ENCODE measurements at regions not wholly inside any gene's neighbourhood (a gene's known extent, or its start where the extent isn't known, plus 50 kb on each side); places are given as distances from the start of the nearest gene placed in this dataset.

- DNase-seq = no peak
- no peaks in the 10 kb centered on the region; the same call in none of the 2 replicates for H3K27me3 ChIP-seq (replicated peaks; ENCODE audit: insufficient read depth)
- no peaks in the 10 kb centered on the region for H3K36me3 ChIP-seq (ENCODE audit: low read depth)
- H3K4me1 ChIP-seq (ENCODE audit: insufficient read depth) = peaks cover 7% of the 10 kb centered on the region; the same call in 1 of the 2 replicates
- no peaks in the 10 kb centered on the region for H4K20me1 ChIP-seq (ENCODE audit: insufficient read depth)
- 24 to 28% methylated on average over 9 of the region's 9 CpGs for WGBS, 2 experiments (ENCODE audit: low coverage in 1 of 2, low lambda C conversion rate in 2 of 2, missing lambda C conversion rate in 2 of 2)
- no peak overlapping the region for H3K4me3 ChIP-seq
- in situ Hi-C loops (cut with MboI) = loop anchor here (5.0 kb wide), 1 partner anchor 386 kb away; no protein-coding TSS in a partner anchor
- no peaks in the 10 kb centered on the region for H3K79me2 ChIP-seq (ENCODE audit: insufficient read depth)
- H3K27ac ChIP-seq = no peak overlapping the region
- TF ChIP-seq EZH2 (IDR thresholded peaks at IDR 0.05; ENCODE audit: insufficient read depth, poor library complexity, severe bottlenecking) (no peak), EZH2phosphoT487 (IDR thresholded peaks at IDR 0.05; ENCODE audit: insufficient read depth, low read depth) (no peak)
- H3K4me2 ChIP-seq (ENCODE audit: unreplicated experiment) = no peak overlapping the region
- no peaks in the 10 kb centered on the region for H3F3A ChIP-seq (ENCODE audit: insufficient read depth)
- H3K9ac ChIP-seq = no peak overlapping the region
- H2AFZ ChIP-seq = no peak overlapping the region
- no peaks in the 10 kb centered on the region for H3K9me3 ChIP-seq (ENCODE audit: low read depth)
- no peaks in the 10 kb centered on the region for H3K9me2 ChIP-seq (ENCODE audit: insufficient read depth)
Measured at GRCh38 chr10:123581656-123582055, 84.5 kb upstream of the GPR26 start.

DNA sequence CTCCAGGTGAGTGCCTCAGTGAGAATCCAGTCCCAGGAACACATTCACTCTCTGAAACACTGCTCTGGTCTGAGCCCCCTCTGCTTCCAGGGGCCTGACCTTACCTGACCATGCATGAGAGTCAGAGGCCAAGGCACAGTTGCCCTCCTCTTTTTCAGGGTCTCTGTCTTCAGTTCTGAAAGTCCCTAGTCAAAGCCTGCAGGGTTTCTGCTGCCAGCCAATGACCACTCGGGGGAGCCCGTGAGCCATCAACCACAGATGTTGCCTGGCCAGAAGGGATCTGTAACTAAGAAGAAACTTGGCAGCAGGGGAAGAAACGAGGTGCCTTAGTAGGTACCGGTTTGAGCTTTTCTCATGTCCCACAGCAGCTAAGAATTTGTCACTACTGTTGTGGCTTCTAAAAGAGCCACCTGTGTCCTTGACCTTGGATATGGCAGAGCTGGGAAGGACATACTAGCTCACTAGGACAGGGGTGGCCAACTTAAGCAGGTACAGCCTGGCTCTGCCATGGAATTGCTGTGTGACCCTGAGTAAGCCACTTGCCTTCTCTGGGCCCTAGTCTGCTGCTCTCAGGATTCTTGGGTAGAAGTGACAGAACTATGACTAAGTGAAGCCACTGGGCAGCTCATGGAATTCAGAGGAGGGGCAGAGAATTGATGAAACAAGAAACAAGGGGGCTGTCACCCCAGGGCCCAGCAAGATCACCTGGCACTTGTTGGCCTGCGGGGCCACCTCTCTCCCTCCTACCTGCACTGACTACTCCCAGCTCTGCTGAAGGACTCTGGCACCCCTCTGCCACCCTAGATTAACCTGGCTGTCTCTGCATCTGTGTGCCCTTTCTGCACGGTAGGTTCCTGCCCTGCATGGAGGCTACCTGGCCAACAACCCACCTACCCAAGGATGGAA, 83.8 kb upstream of the GPR26 start:
- WGBS, 2 experiments (ENCODE audit: low coverage in 1 of 2, low lambda C conversion rate in 2 of 2, missing lambda C conversion rate in 2 of 2) = 3 to 11% methylated on average over 6 of the region's 6 CpGs
- H3K9ac ChIP-seq = no peak overlapping the region
- no peaks in the 10 kb centered on the region for H3F3A ChIP-seq (ENCODE audit: insufficient read depth)
- H3K4me3 ChIP-seq = no peak overlapping the region
- H3K79me2 ChIP-seq (ENCODE audit: insufficient read depth) = no peaks in the 10 kb centered on the region
- no peak overlapping the region for H2AFZ ChIP-seq
- no peak overlapping the region for H3K4me2 ChIP-seq (ENCODE audit: unreplicated experiment)
- TF ChIP-seq EZH2 (IDR thresholded peaks at IDR 0.05; ENCODE audit: insufficient read depth, poor library complexity, severe bottlenecking) = no peak
- no peak for TF ChIP-seq EZH2phosphoT487 (IDR thresholded peaks at IDR 0.05; ENCODE audit: insufficient read depth, low read depth)
- no peaks in the 10 kb centered on the region; the same call in none of the 2 replicates for H3K27me3 ChIP-seq (replicated peaks; ENCODE audit: insufficient read depth)
- H3K9me3 ChIP-seq (ENCODE audit: low read depth) = no peaks in the 10 kb centered on the region
- H3K4me1 ChIP-seq (ENCODE audit: insufficient read depth) = peaks cover 7% of the 10 kb centered on the region; the same call in 1 of the 2 replicates
- peak; percentile 86 for DNase-seq
- H3K27ac ChIP-seq = no peak overlapping the region
- no peaks in the 10 kb centered on the region for H3K36me3 ChIP-seq (ENCODE audit: low read depth)
- H3K9me2 ChIP-seq (ENCODE audit: insufficient read depth) = no peaks in the 10 kb centered on the region
- no peaks in the 10 kb centered on the region for H4K20me1 ChIP-seq (ENCODE audit: insufficient read depth)
- in situ Hi-C loops (cut with MboI) = loop anchor here (5.0 kb wide), 1 partner anchor 385 kb away; no protein-coding TSS in a partner anchor

GRCh38 chr10:123583639-123584418, 82.3 kb upstream of the GPR26 start:
- H3K4me1 ChIP-seq (ENCODE audit: insufficient read depth) = peaks cover 7% of the 10 kb centered on the region; the same call in 1 of the 2 replicates
- peak overlapping the region; percentile 34; the same call in 1 of the 2 replicates for H2AFZ ChIP-seq
- H4K20me1 ChIP-seq (ENCODE audit: insufficient read depth) = no peaks in the 10 kb centered on the region
- no peak overlapping the region for H3K4me3 ChIP-seq
- H3K36me3 ChIP-seq (ENCODE audit: low read depth) = no peaks in the 10 kb centered on the region
- no peak overlapping the region for H3K9ac ChIP-seq
- WGBS, 2 experiments (ENCODE audit: low coverage in 1 of 2, low lambda C conversion rate in 2 of 2, missing lambda C conversion rate in 2 of 2) = 11 to 12% methylated on average over 23 to 24 of the region's 24 CpGs
- no peaks in the 10 kb centered on the region for H3F3A ChIP-seq (ENCODE audit: insufficient read depth)
- H3K9me3 ChIP-seq (ENCODE audit: low read depth) = no peaks in the 10 kb centered on the region
- TF ChIP-seq EZH2 (IDR thresholded peaks at IDR 0.05; ENCODE audit: insufficient read depth, poor library complexity, severe bottlenecking) (no peak), EZH2phosphoT487 (IDR thresholded peaks at IDR 0.05; ENCODE audit: insufficient read depth, low read depth) (no peak)
- H3K27me3 ChIP-seq (replicated peaks; ENCODE audit: insufficient read depth) = no peaks in the 10 kb centered on the region; the same call in none of the 2 replicates
- in situ Hi-C loops (cut with MboI) = loop anchor here (5.0 kb wide), 1 partner anchor 383 kb away; no protein-coding TSS in a partner anchor
- H3K4me2 ChIP-seq (ENCODE audit: unreplicated experiment) = peak overlapping the region; percentile 35
- H3K27ac ChIP-seq = no peak overlapping the region
- no peaks in the 10 kb centered on the region for H3K79me2 ChIP-seq (ENCODE audit: insufficient read depth)
- H3K9me2 ChIP-seq (ENCODE audit: insufficient read depth) = no peaks in the 10 kb centered on the region
- DNase-seq = peak; percentile 96

DNA sequence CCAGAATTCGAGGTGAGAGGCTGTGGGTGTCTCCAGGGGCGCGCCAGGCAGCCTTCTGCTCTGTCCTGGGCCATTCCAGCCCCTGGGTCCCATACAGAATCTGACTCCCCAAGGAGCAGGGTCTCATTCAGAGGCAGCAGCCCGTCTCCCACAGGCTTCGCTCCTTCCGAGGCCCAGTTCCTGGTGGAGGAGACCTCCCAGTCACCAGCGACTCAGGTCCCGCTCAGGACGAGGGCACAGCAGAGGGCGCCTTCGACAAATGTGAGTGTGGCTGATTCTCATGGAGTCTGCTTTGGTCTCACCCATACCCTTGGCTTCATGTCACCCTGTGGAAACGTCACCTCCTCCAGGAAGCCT, 81.8 kb upstream of the GPR26 start:
- in situ Hi-C loops (cut with MboI) = loop anchor here (5.0 kb wide), 1 partner anchor 383 kb away; no protein-coding TSS in a partner anchor
- no peaks in the 10 kb centered on the region for H4K20me1 ChIP-seq (ENCODE audit: insufficient read depth)
- WGBS, 2 experiments (ENCODE audit: low coverage in 1 of 2, low lambda C conversion rate in 2 of 2, missing lambda C conversion rate in 2 of 2) = 83 to 87% methylated on average over 12 of the region's 12 CpGs
- TF ChIP-seq EZH2 (IDR thresholded peaks at IDR 0.05; ENCODE audit: insufficient read depth, poor library complexity, severe bottlenecking) = no peak
- TF ChIP-seq EZH2phosphoT487 (IDR thresholded peaks at IDR 0.05; ENCODE audit: insufficient read depth, low read depth) = no peak
- no peak overlapping the region for H3K9ac ChIP-seq
- H3K4me3 ChIP-seq = no peak overlapping the region
- H3K27me3 ChIP-seq (replicated peaks; ENCODE audit: insufficient read depth) = no peaks in the 10 kb centered on the region; the same call in 1 of the 2 replicates
- no peaks in the 10 kb centered on the region for H3K79me2 ChIP-seq (ENCODE audit: insufficient read depth)
- no peak overlapping the region for H3K4me2 ChIP-seq (ENCODE audit: unreplicated experiment)
- no peak overlapping the region for H3K27ac ChIP-seq
- H3K9me3 ChIP-seq (ENCODE audit: low read depth) = no peaks in the 10 kb centered on the region
- H3K36me3 ChIP-seq (ENCODE audit: low read depth) = no peaks in the 10 kb centered on the region
- H3K4me1 ChIP-seq (ENCODE audit: insufficient read depth) = peaks cover 7% of the 10 kb centered on the region; the same call in 1 of the 2 replicates
- H3K9me2 ChIP-seq (ENCODE audit: insufficient read depth) = no peaks in the 10 kb centered on the region
- no peaks in the 10 kb centered on the region for H3F3A ChIP-seq (ENCODE audit: insufficient read depth)
- no peak overlapping the region for H2AFZ ChIP-seq
- no peak for DNase-seq

All from GM23248 (cell line).